Esophagus squamous epithelium (tissue), 5 donors: ENCODE measurements at regions not wholly inside any gene's neighbourhood (a gene's known extent, or its start where the extent isn't known, plus 50 kb on each side); places are given as distances from the start of the nearest gene placed in this dataset.
A peak's percentile ranks its signal among the peaks of the same experiment; 100 is the strongest.

Source experiments
- DNase-seq: peaks from one replicate; lab custom pipeline; 2025; lab: John Stamatoyannopoulos, UW
- H3K27ac ChIP-seq, 4 donors: fragments of 200-600 bp; sonication (generic); one replicate each; pipeline ENCODE4 v1.5.1; 2016 to 2019; ENCODE audit warnings: mild to moderate bottlenecking in 1 of 4
- H3K27me3 ChIP-seq, 4 donors: fragments of 200-600 bp; sonication (generic); 1 replicate in 3 of 4; 2 replicates in 1 of 4; pipeline versions ENCODE4 v1.5.1 to v1.6.0; 2017 to 2021; ENCODE audit warnings: antibody characterized with exemption in 1 of 4
- H3K36me3 ChIP-seq, 3 donors: fragments of 200-600 bp; sonication (generic); one replicate each; pipeline ENCODE4 v1.5.1; 2016 to 2019
- H3K4me1 ChIP-seq, 3 donors: fragments of 200-600 bp; sonication (generic); one replicate each; pipeline ENCODE4 v1.5.1; 2017 to 2019
- H3K4me3 ChIP-seq, 4 donors: fragments of 200-600 bp; sonication (generic); 1 replicate in 3 of 4; 2 replicates in 1 of 4; pipeline ENCODE4 v1.5.1; 2016 to 2019; ENCODE audit warnings: mild to moderate bottlenecking in 2 of 4, moderate library complexity in 1 of 4
- H3K9me3 ChIP-seq, 3 donors: fragments of 200-600 bp; sonication (generic); one replicate each; pipeline ENCODE4 v1.5.1; 2016 to 2019
- POLR2A ChIP-seq, 4 donors: fragments of 450-650 bp; IDR thresholded peaks; one replicate each; pipeline ENCODE4 v1.6.1; 2017; ENCODE audit warnings: antibody characterized with exemption in 4 of 4, mild to moderate bottlenecking in 4 of 4, moderate library complexity in 3 of 4
- WGBS, 2 donors: methylation state at CpG; one replicate each; pipeline ENCODE4 v1.1.5; 2018; 5-methylcytosine and 5-hydroxymethylcytosine counted together
- intact Hi-C: fragments of 100-400 bp; cut with DNase I; formaldehyde crosslinking; loops from one replicate; pipeline ENCODE4 v1.15.0; 2022
- TF ChIP-seq, protein P1 (sequence below), 6 experiments: fragments of 450-650 bp in 4 of 6; fragments of 200-600 bp in 2 of 6; sonication (generic) in 2 of 6; IDR thresholded peaks; one replicate each; pipeline ENCODE4 v1.5.1; 2016 to 2019; ENCODE audit warnings: antibody characterized with exemption in 6 of 6, mild to moderate bottlenecking in 4 of 6, moderate library complexity in 4 of 6
- donor health status: DM: yes; HTN: yes; CAD: no.

DNA sequence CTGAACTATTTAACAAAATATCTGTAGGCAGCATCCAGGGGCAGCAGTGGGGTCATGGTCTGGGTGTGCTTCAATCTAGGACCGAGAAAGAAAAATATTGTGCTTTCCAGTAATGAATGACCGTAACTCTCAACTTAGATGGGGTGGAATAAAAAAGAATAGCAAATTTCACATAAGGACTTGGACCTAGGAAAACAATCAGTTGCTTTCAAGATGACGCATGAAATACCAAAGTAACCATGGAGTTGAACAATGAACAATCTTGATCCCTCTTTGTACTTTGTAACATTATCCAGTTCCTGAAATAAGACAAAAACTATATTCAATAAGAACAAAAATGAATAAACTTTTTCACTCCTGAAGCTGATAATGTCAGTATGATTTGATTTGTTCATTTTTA is 167.1 kb downstream of the C7orf25 start:
- Histone ChIP-seq H3K27me3 (no peaks in the 10 kb centered on the region), H3K4me1 (peaks cover 0 to 12% (median 0%) of the 10 kb centered on the region in 3 donors), H3K36me3 (no peaks in the 10 kb centered on the region), H3K4me3 (no peak overlapping the region), H3K9me3 (no peaks in the 10 kb centered on the region), H3K27ac (no peak overlapping the region)
- 81 to 86% methylated on average over 3 of the region's 3 CpGs for WGBS, 2 donors
- intact Hi-C loops, result no loop called here
- no peak for TF ChIP-seq POLR2A (IDR thresholded peaks at IDR 0.05)
- TF ChIP-seq, protein P1, sequence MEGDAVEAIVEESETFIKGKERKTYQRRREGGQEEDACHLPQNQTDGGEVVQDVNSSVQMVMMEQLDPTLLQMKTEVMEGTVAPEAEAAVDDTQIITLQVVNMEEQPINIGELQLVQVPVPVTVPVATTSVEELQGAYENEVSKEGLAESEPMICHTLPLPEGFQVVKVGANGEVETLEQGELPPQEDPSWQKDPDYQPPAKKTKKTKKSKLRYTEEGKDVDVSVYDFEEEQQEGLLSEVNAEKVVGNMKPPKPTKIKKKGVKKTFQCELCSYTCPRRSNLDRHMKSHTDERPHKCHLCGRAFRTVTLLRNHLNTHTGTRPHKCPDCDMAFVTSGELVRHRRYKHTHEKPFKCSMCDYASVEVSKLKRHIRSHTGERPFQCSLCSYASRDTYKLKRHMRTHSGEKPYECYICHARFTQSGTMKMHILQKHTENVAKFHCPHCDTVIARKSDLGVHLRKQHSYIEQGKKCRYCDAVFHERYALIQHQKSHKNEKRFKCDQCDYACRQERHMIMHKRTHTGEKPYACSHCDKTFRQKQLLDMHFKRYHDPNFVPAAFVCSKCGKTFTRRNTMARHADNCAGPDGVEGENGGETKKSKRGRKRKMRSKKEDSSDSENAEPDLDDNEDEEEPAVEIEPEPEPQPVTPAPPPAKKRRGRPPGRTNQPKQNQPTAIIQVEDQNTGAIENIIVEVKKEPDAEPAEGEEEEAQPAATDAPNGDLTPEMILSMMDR (IDR thresholded peaks at IDR 0.05), result no peak
- DNase-seq, result no peak

DNA sequence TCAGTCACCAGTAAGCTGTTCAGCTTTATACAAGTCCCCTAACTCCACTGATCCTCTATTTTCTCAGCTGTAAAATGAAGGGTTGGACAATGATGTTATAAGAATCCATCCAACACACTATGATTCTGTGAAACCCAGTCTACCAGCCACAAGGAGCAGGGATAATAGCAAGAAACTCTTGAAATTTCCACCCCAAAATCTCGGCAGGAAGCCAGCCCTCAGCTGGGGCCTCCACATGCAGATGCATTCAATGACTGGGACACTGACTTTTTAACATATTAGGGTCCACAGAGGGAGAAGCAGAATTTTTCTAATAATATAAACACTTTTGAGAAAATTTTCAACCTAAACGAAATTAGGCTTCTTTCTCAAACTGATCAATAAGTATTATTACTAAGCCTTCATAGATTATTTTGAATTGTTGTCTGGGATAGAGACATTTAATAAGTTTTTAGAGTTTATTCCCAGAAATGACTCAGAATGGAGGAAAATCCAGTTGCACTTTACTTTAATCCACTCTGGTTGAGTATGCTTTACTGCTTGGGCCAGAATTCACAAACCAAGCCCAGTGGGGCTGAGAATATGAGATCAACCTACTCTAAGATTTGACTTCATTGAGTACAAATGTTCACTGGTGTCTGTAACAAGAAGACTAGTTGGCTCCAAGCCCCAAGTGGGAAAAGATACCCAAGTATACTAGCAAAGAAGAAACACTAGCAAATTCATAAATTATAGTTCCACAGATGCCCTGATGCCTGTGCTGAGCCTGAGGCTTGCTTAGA is 168.6 kb downstream of the C7orf25 start:
- Histone ChIP-seq H3K27me3 (no peaks in the 10 kb centered on the region), H3K4me1 (peaks cover 0 to 17% (median 0%) of the 10 kb centered on the region in 3 donors), H3K9me3 (no peaks in the 10 kb centered on the region), H3K4me3 (no peak overlapping the region), H3K36me3 (no peaks in the 10 kb centered on the region), H3K27ac (no peak overlapping the region)
- TF ChIP-seq, protein P1 (IDR thresholded peaks at IDR 0.05), result no peak
- no peak for TF ChIP-seq POLR2A (IDR thresholded peaks at IDR 0.05)
- intact Hi-C loops, result no loop called here
- DNase-seq, result no peak
- WGBS, 2 donors, result 67 to 74% methylated on average over 2 of the region's 2 CpGs

DNA sequence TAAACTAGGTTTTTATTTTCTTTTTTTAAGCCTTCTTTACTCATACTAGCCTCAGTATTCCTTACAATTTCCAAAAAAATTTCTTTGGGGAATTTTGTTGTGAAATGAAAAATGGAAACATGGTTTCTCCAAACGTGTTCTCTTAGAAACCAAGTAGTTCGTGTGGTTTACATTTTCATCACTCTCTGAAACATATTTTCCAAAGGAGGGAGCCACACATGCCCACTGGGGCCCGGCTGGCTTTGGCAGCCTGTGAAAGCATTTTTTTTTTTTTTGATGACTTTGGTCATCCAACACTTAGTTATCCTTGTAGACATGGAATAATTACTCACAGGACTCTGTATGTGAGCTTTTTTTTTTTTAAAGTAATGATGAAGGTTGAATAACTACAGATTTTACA is 169.6 kb downstream of the C7orf25 start:
- H3K9me3 ChIP-seq, result no peaks in the 10 kb centered on the region
- H3K4me3 ChIP-seq, result no peak overlapping the region
- H3K36me3 ChIP-seq, result no peaks in the 10 kb centered on the region
- H3K4me1 ChIP-seq, result peaks cover 0 to 17% (median 0%) of the 10 kb centered on the region in 3 donors
- WGBS, 2 donors, result 50 to 56% methylated on average over 3 of the region's 3 CpGs
- no peaks in the 10 kb centered on the region for H3K27me3 ChIP-seq
- DNase-seq, result no peak
- intact Hi-C loops, result no loop called here
- no peak overlapping the region for H3K27ac ChIP-seq
- TF ChIP-seq, protein P1 (IDR thresholded peaks at IDR 0.05), result no peak
- no peak for TF ChIP-seq POLR2A (IDR thresholded peaks at IDR 0.05)

DNA sequence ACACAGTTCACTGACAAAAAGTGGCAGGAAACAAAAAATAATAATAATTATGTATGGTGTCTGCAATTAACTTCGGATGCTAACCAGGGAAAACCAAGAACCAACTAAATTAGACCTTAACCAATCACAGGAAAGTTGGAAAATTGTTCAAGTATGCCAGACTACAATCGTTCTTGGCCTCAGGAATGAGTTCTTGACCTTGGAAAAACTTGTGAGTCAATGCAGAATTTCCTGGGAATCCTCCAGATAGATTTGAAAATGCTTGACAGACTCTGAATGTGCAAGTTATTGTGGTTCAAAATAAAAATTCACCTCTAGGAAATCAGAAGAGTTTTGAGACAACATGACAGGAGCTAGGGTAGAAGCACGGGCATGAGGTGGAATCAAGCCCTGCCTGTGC is 171.5 kb downstream of the C7orf25 start:
- WGBS, 2 donors, result 38 to 55% methylated on average over 3 of the region's 3 CpGs
- DNase-seq, result no peak

DNA sequence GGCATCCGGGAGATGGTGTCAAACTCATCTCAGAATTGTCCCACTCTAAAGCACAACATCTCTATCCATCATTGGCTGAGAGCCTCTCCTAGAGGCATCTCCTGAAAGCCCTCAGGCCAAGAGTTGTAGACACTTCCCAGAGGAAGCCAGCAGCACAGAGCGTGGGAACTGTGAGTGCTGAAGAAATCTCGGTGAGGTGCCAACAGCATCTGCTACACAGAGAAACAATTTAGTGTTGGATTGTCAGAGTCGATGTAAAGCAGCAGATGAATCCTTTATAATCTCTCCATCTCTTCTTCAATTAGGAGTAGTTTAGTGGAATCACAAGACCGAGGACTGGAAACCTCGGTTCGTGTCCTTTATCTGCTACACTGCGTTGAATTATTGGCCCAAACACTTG is 172.2 kb downstream of the C7orf25 start:
- Histone ChIP-seq H3K27me3 (no peaks in the 10 kb centered on the region), H3K4me3 (no peak overlapping the region), H3K9me3 (no peaks in the 10 kb centered on the region), H3K4me1 (peaks cover 0 to 11% (median 0%) of the 10 kb centered on the region in 3 donors), H3K27ac (peak overlapping the region in 2 of 4 donors; percentile 32 to 39), H3K36me3 (no peaks in the 10 kb centered on the region)
- intact Hi-C loops, result no loop called here
- DNase-seq, result no peak
- WGBS, 2 donors, result 55 to 73% methylated on average over 7 to 8 of the region's 8 CpGs
- TF ChIP-seq, protein P1 (IDR thresholded peaks at IDR 0.05), result no peak
- TF ChIP-seq POLR2A (IDR thresholded peaks at IDR 0.05), result no peak

More for the DNA sequence above, 171.5 kb downstream of the C7orf25 start:
- no peaks in the 10 kb centered on the region for H3K9me3 ChIP-seq
- no peak overlapping the region for H3K4me3 ChIP-seq
- H3K36me3 ChIP-seq, result no peaks in the 10 kb centered on the region
- TF ChIP-seq, protein P1 (IDR thresholded peaks at IDR 0.05), result no peak
- no peak for TF ChIP-seq POLR2A (IDR thresholded peaks at IDR 0.05)
- peaks cover 0 to 12% (median 0%) of the 10 kb centered on the region in 3 donors for H3K4me1 ChIP-seq
- intact Hi-C loops, result no loop called here
- no peaks in the 10 kb centered on the region for H3K27me3 ChIP-seq
- peak overlapping the region in 1 of 4 donors; percentile 32 for H3K27ac ChIP-seq
